H9 (cell line): ENCODE measurements at regions not wholly inside any gene's neighbourhood (a gene's known extent, or its start where the extent isn't known, plus 50 kb on each side); places are given as distances from the start of the nearest gene placed in this dataset.

Source experiments
- DNase-seq: peaks from one replicate; pipeline ENCODE4 v3.0.0-alpha.2; 2017
- H2AFZ ChIP-seq: one replicate; pipeline ENCODE4 v1.6.1; 2013; ENCODE audit warnings: mild to moderate bottlenecking, low read length, control low read depth, moderate library complexity
- H2AK5ac ChIP-seq: 2 replicates; pipeline ENCODE4 v1.6.1; 2013; ENCODE audit warnings: low read length, control low read depth, mixed read lengths; ENCODE audit not compliant: insufficient read length
- H2BK120ac ChIP-seq: one replicate; pipeline ENCODE4 v1.6.1; 2013; ENCODE audit warnings: low read depth, mild to moderate bottlenecking, low read length, control low read depth, inconsistent platforms; ENCODE audit not compliant: poor library complexity, severe bottlenecking
- H2BK12ac ChIP-seq: 2 replicates; pipeline ENCODE4 v1.6.1; 2013; ENCODE audit warnings: low read length, control low read depth, mixed read lengths, low read depth; ENCODE audit not compliant: insufficient read length
- H2BK15ac ChIP-seq: 2 replicates; pipeline ENCODE4 v1.6.1; 2013; ENCODE audit warnings: low read depth, low read length, control low read depth
- H2BK20ac ChIP-seq: one replicate; pipeline ENCODE4 v1.6.1; 2013; ENCODE audit warnings: low read depth, mild to moderate bottlenecking, low read length, control low read depth, inconsistent platforms; ENCODE audit not compliant: poor library complexity, severe bottlenecking
- H2BK5ac ChIP-seq: 2 replicates; pipeline ENCODE4 v1.6.1; 2013; ENCODE audit warnings: low read length, control low read depth, mixed read lengths; ENCODE audit not compliant: insufficient read length
- H3K14ac ChIP-seq: 2 replicates; pipeline ENCODE4 v1.6.1; 2013; ENCODE audit warnings: low read length, control low read depth; ENCODE audit not compliant: insufficient read depth
- H3K18ac ChIP-seq: 2 replicates; pipeline ENCODE4 v1.6.1; 2013; ENCODE audit warnings: low read depth, mild to moderate bottlenecking, mixed read lengths, low read length, control low read depth; ENCODE audit not compliant: insufficient read length
- H3K23ac ChIP-seq: 2 replicates; pipeline ENCODE4 v1.6.1; 2013; ENCODE audit warnings: low read length, control low read depth, mixed read lengths, low read depth; ENCODE audit not compliant: insufficient read length
- H3K23me2 ChIP-seq: 2 replicates; pipeline ENCODE4 v1.6.1; 2013; ENCODE audit warnings: low read depth, mild to moderate bottlenecking, mixed read lengths, low read length, control low read depth; ENCODE audit not compliant: insufficient read length, poor library complexity, severe bottlenecking
- H3K27ac ChIP-seq: 2 replicates; pipeline ENCODE4 v1.5.1; 2013; ENCODE audit warnings: low read length, control low read depth, mixed read lengths, low read depth; ENCODE audit not compliant: insufficient read length
- H3K27me3 ChIP-seq: 2 replicates; pipeline ENCODE4 v1.6.1; 2013; ENCODE audit warnings: low read length, control low read depth, inconsistent platforms; ENCODE audit not compliant: insufficient read depth
- H3K4ac ChIP-seq: 2 replicates; pipeline ENCODE4 v1.6.1; 2013; ENCODE audit warnings: low read depth, mild to moderate bottlenecking, control low read depth, inconsistent platforms, low read length, moderate library complexity
- H3K4me1 ChIP-seq: 2 replicates; pipeline ENCODE4 v1.6.1; 2013; ENCODE audit warnings: low read length, control low read depth, inconsistent platforms; ENCODE audit not compliant: insufficient read depth
- H3K4me2 ChIP-seq: 2 replicates; pipeline ENCODE4 v1.6.1; 2013; ENCODE audit warnings: low read length, control low read depth, mixed read lengths; ENCODE audit not compliant: insufficient read length, insufficient read depth
- H3K56ac ChIP-seq: 2 replicates; pipeline ENCODE4 v1.6.1; 2013; ENCODE audit warnings: low read depth, mild to moderate bottlenecking, mixed read lengths, low read length, control low read depth; ENCODE audit not compliant: insufficient read length
- H3K79me1 ChIP-seq: 2 replicates; pipeline ENCODE4 v1.6.1; 2013; ENCODE audit warnings: low read depth, mild to moderate bottlenecking, moderate library complexity, low read length, control low read depth, inconsistent platforms; ENCODE audit not compliant: insufficient read depth, poor library complexity, severe bottlenecking
- H3K79me2 ChIP-seq: 2 replicates; pipeline ENCODE4 v1.6.1; 2013; ENCODE audit warnings: low read length, control low read depth, inconsistent platforms; ENCODE audit not compliant: insufficient read depth
- H3K9ac ChIP-seq: 2 replicates; pipeline ENCODE4 v1.6.1; 2013; ENCODE audit warnings: low read length, control low read depth, mixed read lengths; ENCODE audit not compliant: insufficient read length; ENCODE audit errors: extremely low read depth
- H3K9me3 ChIP-seq: one replicate; pipeline ENCODE4 v1.6.1; 2013; ENCODE audit warnings: low read depth, low read length, inconsistent platforms; ENCODE audit not compliant: control insufficient read depth
- H3T11ph ChIP-seq: one replicate; pipeline ENCODE4 v1.6.1; 2013; ENCODE audit warnings: mild to moderate bottlenecking, low read length, control low read depth, inconsistent platforms
- H4K20me1 ChIP-seq: one replicate; pipeline ENCODE4 v1.6.1; 2013; ENCODE audit not compliant: control insufficient read depth, insufficient read length, insufficient read depth
- H4K5ac ChIP-seq: 2 replicates; pipeline ENCODE4 v1.6.1; 2013; ENCODE audit warnings: low read depth, mild to moderate bottlenecking, mixed read lengths, low read length, control low read depth; ENCODE audit not compliant: insufficient read length
- H4K8ac ChIP-seq: replicated peaks from 2 replicates; pipeline ENCODE4 v1.6.1; 2013; ENCODE audit warnings: low read length, control low read depth, mixed read lengths, low read depth; ENCODE audit not compliant: insufficient read length
- H4K91ac ChIP-seq: 2 replicates; pipeline ENCODE4 v1.6.1; 2013; ENCODE audit warnings: low read depth, mild to moderate bottlenecking, moderate library complexity, mixed read lengths, low read length, control low read depth; ENCODE audit not compliant: insufficient read length
- H3K27ac Mint-ChIP-seq, 3 experiments: 2 replicates in 2 of 3; 3 replicates in 1 of 3; pipeline ENCODE4 v1.8.0; 2020 to 2021; ENCODE audit warnings: mixed read lengths in 3 of 3, mild to moderate bottlenecking in 1 of 3, moderate library complexity in 1 of 3
- H3K27me3 Mint-ChIP-seq: 2 replicates; pipeline ENCODE4 v1.8.0; 2021; ENCODE audit warnings: low read depth, mild to moderate bottlenecking, moderate library complexity, mixed read lengths
- H3K36me3 Mint-ChIP-seq, 3 experiments: 2 replicates in 2 of 3; 3 replicates in 1 of 3; pipeline ENCODE4 v1.8.0; 2020 to 2021; ENCODE audit warnings: low read depth in 3 of 3, mixed read lengths in 3 of 3; ENCODE audit not compliant: insufficient read depth in 1 of 3
- H3K4me1 Mint-ChIP-seq, 2 experiments: 2 replicates each; pipeline ENCODE4 v1.8.0; 2020; ENCODE audit warnings: mixed read lengths in 2 of 2
- H3K4me3 Mint-ChIP-seq, 2 experiments: 2 replicates in 1 of 2; 3 replicates in 1 of 2; pipeline ENCODE4 v1.8.0; 2020 to 2021; ENCODE audit warnings: mild to moderate bottlenecking in 2 of 2, mixed read lengths in 2 of 2, moderate library complexity in 1 of 2
- H3K9me3 Mint-ChIP-seq, 2 experiments: 2 replicates in 1 of 2; 3 replicates in 1 of 2; pipeline ENCODE4 v1.8.0; 2020; ENCODE audit warnings: mild to moderate bottlenecking in 2 of 2, mixed read lengths in 2 of 2, moderate library complexity in 1 of 2
- CTCF ChIP-seq: fragments of 200-600 bp; sonication (generic); conservative IDR thresholded peaks from 3 replicates; pipeline ENCODE4 v1.8.0; 2021; ENCODE audit warnings: antibody characterized with exemption, mild to moderate bottlenecking
- WGBS: extraction: QIAGEN DNeasy Blood & Tissue Kit; methylation state at CpG from one replicate; pipeline ENCODE4 v1.1.7; 2013; ENCODE audit warnings: missing lambda C conversion rate, low lambda C conversion rate, mixed read lengths; ENCODE audit not compliant: insufficient read length; ENCODE audit errors: extremely low coverage; 5-methylcytosine and 5-hydroxymethylcytosine counted together

- TF ChIP-seq CTCF = no peak
- Mint-ChIP-seq H3K27ac (no peak overlapping the region), H3K27me3 (peaks cover 4% of the 10 kb centered on the region), H3K4me3 (no peak overlapping the region), H3K4me1 (peaks cover 4 to 6% of the 10 kb centered on the region in 2 experiments; a peak in 3 of 4 replicates), H3K36me3 (no peaks in the 10 kb centered on the region), H3K9me3 (no peaks in the 10 kb centered on the region; a peak in 1 of 5 replicates)
- no peak overlapping the region for H2BK15ac ChIP-seq
- no peak overlapping the region for H4K8ac ChIP-seq
- no peaks in the 10 kb centered on the region for H3K79me1 ChIP-seq
- no peak overlapping the region for H4K91ac ChIP-seq
- no peaks in the 10 kb centered on the region for H3K4me1 ChIP-seq
- H3K27ac ChIP-seq = no peak overlapping the region
- no peaks in the 10 kb centered on the region for H3K9me3 ChIP-seq
- no peak overlapping the region for H2AFZ ChIP-seq
- no peak for DNase-seq
- H2BK12ac ChIP-seq = no peak overlapping the region
- H3K79me2 ChIP-seq = no peaks in the 10 kb centered on the region
- H2BK20ac ChIP-seq = no peak overlapping the region
- H3K4me2 ChIP-seq = no peak overlapping the region
- no peak overlapping the region for H3K4ac ChIP-seq
- H3K56ac ChIP-seq = no peak overlapping the region
- H3K9ac ChIP-seq = no peak overlapping the region
- H3K14ac ChIP-seq = no peak overlapping the region
- no peak overlapping the region for H3K23ac ChIP-seq
- no peak overlapping the region for H2AK5ac ChIP-seq
- no peak overlapping the region for H4K5ac ChIP-seq
- no peak overlapping the region for H3T11ph ChIP-seq
- H3K23me2 ChIP-seq = no peaks in the 10 kb centered on the region
- no peak overlapping the region for H2BK120ac ChIP-seq
- H2BK5ac ChIP-seq = no peak overlapping the region
- WGBS = no CpG with 5 or more reads among the region's 7 CpGs
- no peaks in the 10 kb centered on the region for H3K27me3 ChIP-seq
- no peaks in the 10 kb centered on the region for H4K20me1 ChIP-seq
- H3K18ac ChIP-seq = no peak overlapping the region
Measured at GRCh38 chr20:48042628-48043027, 257.3 kb upstream of the SULF2 start.
